HG02763 (cell line): ENCODE measurements at regions not wholly inside any gene's neighbourhood (a gene's known extent, or its start where the extent isn't known, plus 50 kb on each side); places are given as distances from the start of the nearest gene placed in this dataset.
"Not testable (repeated sequence)": the region's sequence is repeated elsewhere in the genome, so short reads cannot be mapped to it uniquely, and the experiment has no call there.

Source experiments
- ATAC-seq: cut with Tn5 transposase; IDR thresholded peaks from one replicate; pipeline ENCODE4 v1.9.1; 2021; ENCODE audit warnings: mild to moderate bottlenecking, moderate library complexity; ENCODE audit not compliant: unreplicated experiment

GRCh38 chr4:49117951-49118350 lies 131.9 kb downstream of the CWH43 start:
- not testable (repeated sequence) for ATAC-seq

- peak; percentile 56 for ATAC-seq
These were observed 132.5 kb downstream of the CWH43 start for GRCh38 chr4:49118379-49119212.

GRCh38 chr4:49119345-49119744 lies 133.3 kb downstream of the CWH43 start:
- ATAC-seq: peak; percentile 0

- not testable (repeated sequence) for ATAC-seq
These were observed 134.1 kb downstream of the CWH43 start for GRCh38 chr4:49120042-49120779.

- ATAC-seq: not testable (repeated sequence)
These were observed 134.7 kb downstream of the CWH43 start for GRCh38 chr4:49120804-49121203.

- ATAC-seq: not testable (repeated sequence)
These were observed 140.4 kb downstream of the CWH43 start for GRCh38 chr4:49126443-49126842.

GRCh38 chr4:49126858-49127257 lies 140.8 kb downstream of the CWH43 start:
- ATAC-seq: not testable (repeated sequence)

- ATAC-seq: not testable (repeated sequence)
These were observed 143.3 kb downstream of the CWH43 start for GRCh38 chr4:49129385-49129784.

GRCh38 chr4:49129870-49130269 lies 143.8 kb downstream of the CWH43 start:
- ATAC-seq: not testable (repeated sequence)

GRCh38 chr4:49130724-49131123 lies 144.6 kb downstream of the CWH43 start:
- not testable (repeated sequence) for ATAC-seq

GRCh38 chr4:49137043-49137442 lies 151.0 kb downstream of the CWH43 start:
- peak; percentile 55 for ATAC-seq

GRCh38 chr4:49137961-49138360 lies 151.9 kb downstream of the CWH43 start:
- ATAC-seq: not testable (repeated sequence)

GRCh38 chr4:49138818-49139217 lies 152.7 kb downstream of the CWH43 start:
- not testable (repeated sequence) for ATAC-seq

- ATAC-seq: peak; percentile 35
These were observed 153.4 kb downstream of the CWH43 start for GRCh38 chr4:49139513-49139912.

GRCh38 chr4:49140351-49140750 lies 154.3 kb downstream of the CWH43 start:
- not testable (repeated sequence) for ATAC-seq

GRCh38 chr4:49141955-49142354 lies 155.9 kb downstream of the CWH43 start:
- peak; percentile 30 for ATAC-seq

GRCh38 chr4:49147143-49147542 lies 161.1 kb downstream of the CWH43 start:
- peak; percentile 47 for ATAC-seq

GRCh38 chr4:49147596-49147995 lies 161.5 kb downstream of the CWH43 start:
- not testable (repeated sequence) for ATAC-seq

- ATAC-seq: peak; percentile 75
These were observed 163.2 kb downstream of the CWH43 start for GRCh38 chr4:49149006-49149975.

- not testable (repeated sequence) for ATAC-seq
These were observed 164.4 kb downstream of the CWH43 start for GRCh38 chr4:49150351-49151083.
